SJSA1 (cell line): ENCODE measurements at regions not wholly inside any gene's neighbourhood (a gene's known extent, or its start where the extent isn't known, plus 50 kb on each side); places are given as distances from the start of the nearest gene placed in this dataset.
"Not testable (repeated sequence)": the region's sequence is repeated elsewhere in the genome, so short reads cannot be mapped to it uniquely, and the experiment has no call there.

Experiments
- DNase-seq, 2 experiments: peaks; one replicate each; pipeline ENCODE4 v3.0.0-alpha.2; 2015 to 2020; ENCODE audit warnings: low spot score in 2 of 2, low read depth in 1 of 2
- H3K27ac ChIP-seq: fragments of 250-450 bp; sonication (Bioruptor Pico); 2 replicates; pipeline ENCODE4 v1.5.1; 2020; ENCODE audit warnings: mild to moderate bottlenecking, moderate library complexity
- H3K27me3 ChIP-seq: fragments of 250-450 bp; sonication (Bioruptor Pico); replicated peaks from 2 replicates; pipeline ENCODE4 v1.5.1; 2020; ENCODE audit warnings: mild to moderate bottlenecking, moderate library complexity
- H3K36me3 ChIP-seq: fragments of 250-450 bp; sonication (Bioruptor Pico); 2 replicates; pipeline ENCODE4 v1.5.1; 2020; ENCODE audit warnings: mild to moderate bottlenecking
- H3K4me1 ChIP-seq: fragments of 250-450 bp; sonication (Bioruptor Pico); replicated peaks from 2 replicates; pipeline ENCODE4 v1.6.1; 2021; ENCODE audit warnings: mild to moderate bottlenecking
- H3K4me3 ChIP-seq: fragments of 250-450 bp; sonication (Bioruptor Pico); 2 replicates; pipeline ENCODE4 v1.5.1; 2020; ENCODE audit warnings: mild to moderate bottlenecking
- H3K9me3 ChIP-seq: fragments of 250-450 bp; sonication (Bioruptor Pico); replicated peaks from 2 replicates; pipeline ENCODE4 v1.5.1; 2020; ENCODE audit warnings: mild to moderate bottlenecking

DNA sequence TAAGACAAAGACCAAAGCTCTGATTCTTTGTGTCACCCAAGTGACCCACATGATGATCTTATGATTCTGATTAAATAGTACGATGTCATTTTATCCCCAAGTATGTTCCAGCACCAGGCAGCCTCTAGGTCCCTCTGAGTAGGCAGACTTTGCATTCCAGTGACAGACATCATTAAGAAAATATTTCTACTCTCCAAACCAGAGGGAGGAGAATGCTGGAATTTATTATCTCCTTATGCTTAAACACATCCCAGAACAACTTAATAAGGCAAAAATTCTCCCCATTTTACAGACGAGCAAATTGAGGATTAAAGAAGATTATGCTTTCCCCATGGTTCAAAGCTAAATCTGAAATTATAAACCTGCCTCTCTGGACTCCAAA, 192.8 kb upstream of the CDH11 start:
- DNase-seq = peak in 1 of 2 experiments; percentile 17
- Histone ChIP-seq H3K27ac (no peak overlapping the region), H3K4me1 (peaks cover 55% of the 10 kb centered on the region), H3K27me3 (no peaks in the 10 kb centered on the region), H3K36me3 (no peaks in the 10 kb centered on the region), H3K4me3 (no peak overlapping the region), H3K9me3 (no peaks in the 10 kb centered on the region)

DNA sequence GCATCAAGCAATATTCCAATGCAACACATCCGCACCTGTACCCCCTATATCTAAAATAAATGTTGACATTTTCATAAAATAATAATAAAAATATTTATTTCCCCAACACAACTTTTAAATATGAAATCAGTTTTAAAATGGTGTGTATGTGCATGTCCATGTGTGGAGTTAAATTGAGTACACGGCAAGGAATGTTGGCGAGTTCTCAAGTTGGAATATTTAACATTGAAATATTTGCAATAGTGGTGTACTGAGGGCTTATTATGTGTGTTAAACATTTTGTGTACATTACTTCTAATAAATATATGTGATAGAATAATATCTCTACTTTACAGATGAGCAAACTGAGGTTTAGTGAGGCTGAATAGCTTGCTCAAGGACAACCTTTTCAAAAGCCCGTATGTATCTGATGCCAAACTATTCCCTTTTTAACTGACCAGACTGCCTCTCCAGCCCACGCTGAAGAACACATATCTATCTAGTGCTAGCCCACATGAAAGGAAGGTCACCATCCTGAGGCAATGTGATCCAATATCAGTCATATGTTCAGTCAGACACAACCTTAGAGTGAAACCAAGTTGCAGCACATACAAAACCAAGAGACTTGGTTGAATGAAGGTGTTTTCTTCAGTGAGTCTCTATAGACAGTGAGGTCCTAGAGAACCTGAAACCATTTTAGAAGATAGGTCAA, 192.2 kb upstream of the CDH11 start:
- no peaks in the 10 kb centered on the region for H3K9me3 ChIP-seq
- no peak for DNase-seq
- H3K4me3 ChIP-seq = no peak overlapping the region
- H3K27me3 ChIP-seq = no peaks in the 10 kb centered on the region
- peaks cover 55% of the 10 kb centered on the region for H3K4me1 ChIP-seq
- no peak overlapping the region for H3K27ac ChIP-seq
- no peaks in the 10 kb centered on the region for H3K36me3 ChIP-seq

- no peaks in the 10 kb centered on the region for H3K27me3 ChIP-seq
- H3K4me1 ChIP-seq = peaks cover 47% of the 10 kb centered on the region
- no peak overlapping the region for H3K4me3 ChIP-seq
- no peak for DNase-seq
- H3K36me3 ChIP-seq = no peaks in the 10 kb centered on the region
- H3K27ac ChIP-seq = peak overlapping the region; percentile 40; the same call in 1 of the 2 replicates
- no peaks in the 10 kb centered on the region for H3K9me3 ChIP-seq
Observed at GRCh38 chr16:65312795-65313194, 190.9 kb upstream of the CDH11 start.

- H3K4me1 ChIP-seq = peaks cover 46% of the 10 kb centered on the region
- peak overlapping the region; percentile 40; the same call in 1 of the 2 replicates for H3K27ac ChIP-seq
- no peaks in the 10 kb centered on the region for H3K9me3 ChIP-seq
- no peaks in the 10 kb centered on the region for H3K27me3 ChIP-seq
- H3K36me3 ChIP-seq = no peaks in the 10 kb centered on the region
- no peak for DNase-seq
- H3K4me3 ChIP-seq = no peak overlapping the region
Observed at GRCh38 chr16:65312071-65312470, 190.2 kb upstream of the CDH11 start.

DNA sequence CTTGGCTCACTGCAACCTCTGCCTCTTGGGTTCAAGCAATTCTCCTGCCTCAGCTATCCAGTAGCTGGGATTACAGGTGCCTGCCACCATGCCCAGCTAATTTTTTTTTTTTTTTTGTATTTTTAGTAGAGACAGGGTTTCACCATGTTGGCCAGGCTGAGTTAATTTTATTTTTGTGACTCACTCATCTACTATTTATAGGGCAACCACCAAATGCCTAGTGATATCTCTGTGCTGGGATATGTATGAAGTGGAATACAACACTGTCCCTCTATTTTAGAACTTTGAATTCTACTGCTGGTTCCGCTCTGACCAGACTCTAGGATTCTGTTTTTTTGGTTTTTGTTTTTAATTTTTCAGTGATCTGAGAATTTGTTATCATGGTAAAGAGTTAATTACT, 188.6 kb upstream of the CDH11 start:
- H3K27ac ChIP-seq, H3K36me3 ChIP-seq, H3K4me3 ChIP-seq, H3K9me3 ChIP-seq, H3K27me3 ChIP-seq: not testable (repeated sequence)
- DNase-seq = peak in 1 of 2 experiments; percentile 29
- peaks cover 32% of the 10 kb centered on the region for H3K4me1 ChIP-seq

DNA sequence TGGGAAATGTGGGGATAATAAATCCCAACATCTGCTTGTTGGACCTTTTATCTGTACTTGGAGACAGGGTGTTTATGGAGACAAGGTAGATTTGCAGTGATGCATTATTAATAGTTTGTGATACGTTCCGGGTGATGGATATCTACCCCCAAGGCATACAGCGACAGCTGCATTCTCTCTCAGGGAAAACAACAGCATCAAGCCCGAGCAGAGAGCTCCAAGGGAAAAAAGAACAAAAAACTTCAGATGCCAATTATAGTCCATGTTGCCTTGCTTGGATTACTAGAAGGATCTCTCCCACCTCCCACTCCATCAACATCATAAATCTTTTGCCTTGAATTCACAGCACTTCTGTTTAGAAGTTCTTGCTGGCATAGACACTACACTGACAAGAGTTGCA, 187.5 kb upstream of the CDH11 start:
- no peak for DNase-seq

DNA sequence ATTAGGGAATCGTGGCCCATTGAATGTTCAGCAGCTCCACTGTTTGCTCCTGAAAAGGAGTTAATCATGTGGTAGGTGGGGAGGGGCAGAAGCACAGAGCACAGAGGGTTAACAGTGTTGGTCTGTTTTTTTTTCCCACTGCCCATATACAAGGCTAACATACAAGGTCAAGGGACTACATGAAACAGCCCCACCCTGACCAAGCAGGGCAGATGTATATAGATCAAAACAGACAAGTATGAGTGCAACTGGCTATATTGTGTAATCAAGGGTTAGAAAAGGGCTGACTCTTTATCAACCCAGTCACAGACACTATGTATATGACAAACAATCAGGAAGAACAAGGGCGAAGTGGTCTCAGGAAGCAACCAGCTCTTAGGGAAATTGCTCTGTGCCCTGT, 186.6 kb upstream of the CDH11 start:
- no peaks in the 10 kb centered on the region for H3K9me3 ChIP-seq
- no peaks in the 10 kb centered on the region for H3K27me3 ChIP-seq
- H3K27ac ChIP-seq = no peak overlapping the region
- peaks cover 23% of the 10 kb centered on the region for H3K4me1 ChIP-seq
- no peaks in the 10 kb centered on the region for H3K36me3 ChIP-seq
- DNase-seq = no peak
- H3K4me3 ChIP-seq = no peak overlapping the region

More for the DNA sequence above, 187.5 kb upstream of the CDH11 start:
- no peaks in the 10 kb centered on the region for H3K9me3 ChIP-seq
- H3K27ac ChIP-seq = no peak overlapping the region
- peaks cover 25% of the 10 kb centered on the region for H3K4me1 ChIP-seq
- no peaks in the 10 kb centered on the region for H3K36me3 ChIP-seq
- no peak overlapping the region for H3K4me3 ChIP-seq
- H3K27me3 ChIP-seq = no peaks in the 10 kb centered on the region

DNA sequence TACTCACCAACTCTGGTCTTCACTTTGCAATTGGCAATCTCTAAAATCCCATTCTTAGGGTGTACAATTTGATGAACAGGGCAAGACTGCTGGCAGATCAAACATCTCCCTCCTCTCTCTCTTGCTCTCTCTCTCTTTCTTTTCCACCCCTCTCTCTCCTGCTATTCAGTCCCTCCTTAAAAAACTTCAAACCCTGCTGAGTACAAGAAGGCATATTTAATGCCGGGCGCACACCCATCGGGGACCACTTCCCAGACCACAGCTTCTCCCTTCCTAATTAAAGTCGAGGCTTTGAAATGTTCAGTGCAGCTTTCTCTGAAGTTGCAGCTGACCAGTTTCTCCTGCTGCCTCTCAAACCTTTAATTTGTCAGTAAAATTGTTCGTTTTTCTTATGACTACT, 185.4 kb upstream of the CDH11 start:
- H3K27me3 ChIP-seq = no peaks in the 10 kb centered on the region
- H3K36me3 ChIP-seq = no peaks in the 10 kb centered on the region
- no peaks in the 10 kb centered on the region for H3K9me3 ChIP-seq
- H3K4me1 ChIP-seq = peaks cover 14% of the 10 kb centered on the region
- no peak overlapping the region for H3K27ac ChIP-seq
- no peak overlapping the region for H3K4me3 ChIP-seq
- DNase-seq = no peak

DNA sequence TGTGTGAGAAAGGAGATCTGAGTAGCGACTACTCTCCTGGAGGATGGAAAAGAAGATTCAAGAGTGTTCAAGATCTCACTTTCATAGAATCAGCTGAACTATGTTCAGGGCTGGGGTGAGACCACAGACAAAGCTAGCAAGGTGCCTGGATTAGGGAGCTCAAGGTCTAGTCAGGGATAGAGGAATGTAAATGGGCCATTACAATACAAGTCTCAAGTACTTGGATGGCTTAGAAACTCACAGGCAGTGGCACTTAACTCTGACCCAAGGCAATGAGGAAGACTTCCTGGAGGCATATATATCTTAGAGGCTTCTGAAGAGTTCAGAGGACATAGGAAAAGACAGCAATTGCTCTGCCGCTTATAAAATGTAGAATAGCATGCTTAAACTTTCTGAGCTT, 184.9 kb upstream of the CDH11 start:
- H3K9me3 ChIP-seq = no peaks in the 10 kb centered on the region
- no peak for DNase-seq
- peaks cover 9% of the 10 kb centered on the region for H3K4me1 ChIP-seq
- H3K4me3 ChIP-seq = no peak overlapping the region
- H3K27ac ChIP-seq = no peak overlapping the region
- H3K27me3 ChIP-seq = no peaks in the 10 kb centered on the region
- no peaks in the 10 kb centered on the region for H3K36me3 ChIP-seq

GRCh38 chr16:65306300-65306699, 184.4 kb upstream of the CDH11 start:
- DNase-seq = no peak
- H3K36me3 ChIP-seq = no peaks in the 10 kb centered on the region
- no peaks in the 10 kb centered on the region for H3K9me3 ChIP-seq
- no peak overlapping the region for H3K27ac ChIP-seq
- H3K4me1 ChIP-seq = peaks cover 7% of the 10 kb centered on the region
- H3K4me3 ChIP-seq = no peak overlapping the region
- H3K27me3 ChIP-seq = peaks cover 1% of the 10 kb centered on the region; the same call in 1 of the 2 replicates

- Histone ChIP-seq H3K27ac (no peak overlapping the region), H3K9me3 (no peaks in the 10 kb centered on the region), H3K27me3 (peaks cover 7% of the 10 kb centered on the region; the same call in 1 of the 2 replicates), H3K4me1 (no peaks in the 10 kb centered on the region; the same call in 1 of the 2 replicates), H3K4me3 (no peak overlapping the region), H3K36me3 (no peaks in the 10 kb centered on the region)
- no peak for DNase-seq
Observed at GRCh38 chr16:65305266-65305959, 183.6 kb upstream of the CDH11 start.

- Histone ChIP-seq H3K27ac (no peak overlapping the region), H3K36me3 (no peaks in the 10 kb centered on the region), H3K4me1 (no peaks in the 10 kb centered on the region), H3K27me3 (peaks cover 7% of the 10 kb centered on the region; the same call in 1 of the 2 replicates), H3K4me3 (no peak overlapping the region), H3K9me3 (no peaks in the 10 kb centered on the region)
- no peak for DNase-seq
Observed at GRCh38 chr16:65301029-65301428, 179.2 kb upstream of the CDH11 start.

DNA sequence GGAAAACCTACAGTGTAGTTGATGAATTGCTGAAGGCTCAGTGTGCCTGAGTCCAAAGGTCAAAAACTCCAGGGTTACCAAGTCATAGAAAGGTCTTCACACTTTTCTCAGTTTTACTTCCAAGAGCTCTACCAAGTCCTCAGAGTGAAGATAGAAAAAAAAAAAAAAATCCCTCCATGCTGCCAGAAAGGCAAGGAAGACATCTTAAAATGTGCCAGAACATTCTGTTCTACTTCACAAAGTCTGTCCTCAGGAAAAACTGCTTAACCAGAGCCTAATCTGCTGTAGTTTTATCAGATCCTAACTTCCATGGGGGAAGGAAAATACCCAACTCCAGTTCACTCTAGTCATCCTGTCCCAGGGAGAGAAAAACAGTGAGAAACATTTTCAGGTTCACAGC, 175.6 kb upstream of the CDH11 start:
- H3K27ac ChIP-seq = no peak overlapping the region
- no peaks in the 10 kb centered on the region for H3K4me1 ChIP-seq
- no peaks in the 10 kb centered on the region; the same call in 1 of the 2 replicates for H3K9me3 ChIP-seq
- no peak overlapping the region for H3K4me3 ChIP-seq
- H3K36me3 ChIP-seq = no peaks in the 10 kb centered on the region
- no peak for DNase-seq
- peaks cover 7% of the 10 kb centered on the region; the same call in 1 of the 2 replicates for H3K27me3 ChIP-seq

DNA sequence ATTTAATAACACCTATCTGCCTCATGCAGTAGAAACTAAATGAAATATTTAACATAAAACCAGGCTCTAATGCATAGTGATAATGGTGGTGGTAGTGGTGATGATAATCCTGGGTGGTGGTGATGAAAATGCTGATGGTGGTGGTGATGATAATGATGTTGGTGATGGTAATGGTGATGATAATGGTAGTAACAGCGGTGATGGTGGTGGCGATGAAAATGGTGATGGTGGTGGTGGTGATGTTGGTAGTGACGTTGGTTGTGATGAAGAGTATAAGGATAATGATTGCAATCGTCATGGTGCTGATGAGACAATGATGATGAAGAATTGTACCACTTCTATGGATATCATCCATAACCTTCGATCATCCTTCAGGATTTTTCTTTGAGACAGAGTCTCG, 173.7 kb upstream of the CDH11 start:
- no peaks in the 10 kb centered on the region for H3K4me1 ChIP-seq
- H3K36me3 ChIP-seq = no peaks in the 10 kb centered on the region
- no peaks in the 10 kb centered on the region; the same call in 1 of the 2 replicates for H3K9me3 ChIP-seq
- DNase-seq = no peak
- no peak overlapping the region for H3K4me3 ChIP-seq
- H3K27me3 ChIP-seq = no peaks in the 10 kb centered on the region
- H3K27ac ChIP-seq = no peak overlapping the region
